ENCODE measurements at regions not wholly inside any gene's neighbourhood (a gene's known extent, or its start where the extent isn't known, plus 50 kb on each side); places are given as distances from the start of the nearest gene placed in this dataset.

- no peak for DNase-seq
Measured at GRCh38 chr12:124225730-124226129, 69.2 kb upstream of the RFLNA start.

DNA sequence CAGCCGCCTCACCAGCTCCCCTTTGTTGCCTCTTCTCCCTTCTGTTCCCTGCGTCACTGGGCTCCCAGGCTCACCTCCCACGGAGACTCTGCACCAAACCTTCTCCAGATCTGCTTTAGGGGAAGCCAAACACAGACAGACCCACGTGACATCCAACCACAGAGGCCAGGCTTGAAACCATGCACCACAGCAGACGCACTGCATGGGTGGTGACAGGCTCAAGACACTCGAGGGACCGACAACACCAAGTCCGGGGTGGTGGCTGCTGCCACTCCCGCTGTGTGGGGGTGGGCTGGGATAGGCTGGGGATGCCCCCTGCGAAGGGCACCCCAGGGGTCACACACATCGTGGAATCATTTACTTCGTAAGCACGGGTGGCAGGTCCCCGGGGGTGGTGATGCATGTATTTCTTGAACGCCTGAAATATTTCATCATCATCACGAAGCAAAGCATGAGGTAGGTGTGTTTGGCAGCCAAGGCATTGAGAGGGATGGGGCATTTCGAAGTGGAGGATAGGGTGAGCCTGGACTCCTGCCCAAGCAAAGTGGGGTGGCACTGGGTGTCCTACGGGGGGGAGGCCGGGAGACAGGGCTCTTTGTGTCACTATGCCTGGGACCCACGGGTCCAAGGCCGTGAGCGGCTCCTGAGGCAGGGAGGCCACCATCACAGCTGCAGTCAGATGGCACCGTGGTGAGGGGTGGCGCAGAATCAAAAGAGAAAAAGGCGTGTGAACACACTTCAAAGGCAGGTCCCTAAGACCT, 66.8 kb upstream of the RFLNA start:
- no peak for DNase-seq

GRCh38 chr12:124229520-124229919, 65.4 kb upstream of the RFLNA start:
- no peak for DNase-seq

DNA sequence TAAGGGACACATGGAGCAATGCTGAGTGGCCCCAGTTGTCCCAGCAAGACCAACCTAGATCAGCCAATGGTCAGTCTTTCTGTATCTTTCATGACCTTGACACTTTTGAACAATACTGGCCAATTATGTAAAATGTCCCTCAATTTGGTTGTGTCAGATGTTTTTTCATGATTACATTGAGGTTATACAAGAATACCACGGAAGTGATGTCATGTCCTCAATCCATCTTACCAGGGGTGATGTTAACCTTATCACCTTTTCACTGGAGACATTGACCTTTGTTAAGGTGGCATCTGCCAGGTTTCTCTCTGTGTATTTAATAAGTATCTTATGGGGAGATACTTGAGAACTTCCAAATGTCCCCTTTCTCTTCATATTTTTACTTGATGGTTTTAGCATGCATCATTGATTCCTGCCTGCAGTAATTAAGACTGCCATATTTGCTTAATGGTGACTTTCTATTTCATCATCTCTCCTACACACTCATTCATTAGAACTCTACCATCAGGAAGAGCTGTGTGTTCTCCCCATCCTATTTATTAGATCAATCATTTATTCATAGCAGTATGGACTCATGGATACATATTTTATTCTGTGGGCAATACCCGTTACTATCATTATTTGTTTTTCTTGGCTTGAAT, 64.7 kb upstream of the RFLNA start:
- no peak for DNase-seq

DNA sequence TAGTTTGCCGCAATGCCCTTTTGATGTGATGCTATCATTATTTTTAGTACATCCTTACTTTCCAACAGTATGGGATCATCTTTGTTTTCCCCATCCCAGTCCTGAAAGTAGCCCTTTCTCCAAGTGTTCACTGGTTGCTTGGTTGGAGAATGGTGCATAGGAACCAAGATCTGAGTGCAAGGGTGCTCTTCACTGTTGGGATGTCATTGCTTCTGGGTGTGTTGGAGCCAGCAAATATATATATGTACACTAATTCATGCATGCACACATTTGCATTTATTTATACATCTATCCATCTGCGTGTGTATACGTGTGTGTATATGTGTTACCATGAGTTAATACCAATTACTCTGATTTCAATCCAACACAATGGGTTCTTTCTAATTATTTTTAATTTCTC, 64.1 kb upstream of the RFLNA start:
- DNase-seq: no peak

- no peak for DNase-seq
Measured at GRCh38 chr12:124231980-124232653, 62.8 kb upstream of the RFLNA start.

DNA sequence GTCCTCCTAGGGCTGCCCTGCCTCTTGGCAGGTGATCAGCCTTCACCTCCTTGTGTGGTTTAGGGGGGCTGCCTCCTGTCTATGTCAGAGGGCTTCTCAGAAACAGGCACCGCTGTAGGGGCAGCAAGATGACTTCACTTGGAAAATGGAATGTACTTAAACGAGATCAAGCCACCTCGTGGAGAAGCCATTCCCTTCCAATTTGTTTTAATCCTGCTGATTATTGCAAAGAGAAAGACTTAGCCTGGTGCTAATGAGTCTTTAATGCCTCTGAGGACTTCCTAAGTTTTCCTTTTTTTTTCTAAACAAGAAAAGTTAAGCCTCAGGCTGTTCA, 62.3 kb upstream of the RFLNA start:
- no peak for DNase-seq

GRCh38 chr12:124233041-124233796, 61.7 kb upstream of the RFLNA start:
- no peak for DNase-seq

DNA sequence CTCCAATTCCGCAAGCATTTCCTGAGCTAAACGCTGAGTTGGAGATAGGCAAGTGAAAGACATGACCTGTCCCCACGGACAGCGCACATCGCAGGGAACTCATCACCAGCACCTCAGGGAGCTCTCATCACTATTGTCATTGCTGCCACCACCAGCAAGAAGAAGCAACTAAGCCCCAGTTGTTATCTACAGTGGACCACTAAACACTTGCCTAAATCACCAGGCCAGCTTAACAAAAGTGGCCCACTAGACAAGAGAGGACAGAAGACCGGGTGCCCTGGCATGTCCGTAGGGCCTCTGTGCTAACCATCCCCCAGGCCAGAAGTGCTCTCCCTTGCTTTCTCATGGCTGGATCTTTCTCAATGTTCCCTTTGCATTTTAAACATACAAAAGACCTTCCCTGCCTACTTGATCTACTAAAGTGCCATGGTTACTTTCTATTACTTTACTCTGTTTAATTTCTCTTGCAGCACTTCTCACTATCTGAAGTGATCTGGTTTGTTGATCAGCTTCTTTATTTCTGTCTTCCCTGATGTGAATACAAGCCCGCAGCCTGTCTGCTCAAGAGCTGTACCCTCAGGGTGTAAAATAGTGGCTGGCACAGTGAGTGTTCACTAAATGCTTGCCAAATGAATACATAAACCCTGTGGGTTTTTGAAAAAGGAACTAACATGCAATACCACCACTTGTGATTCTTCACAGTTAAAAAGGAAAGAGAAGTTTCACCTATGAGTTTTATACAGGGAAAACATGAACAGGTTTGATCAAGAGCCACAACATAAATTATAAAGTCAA, 60.9 kb upstream of the RFLNA start:
- no peak for DNase-seq

GRCh38 chr12:124236625-124237031, 58.3 kb upstream of the RFLNA start:
- DNase-seq: no peak

- no peak for DNase-seq
Measured at GRCh38 chr12:124238886-124239285, 56.0 kb upstream of the RFLNA start.

DNA sequence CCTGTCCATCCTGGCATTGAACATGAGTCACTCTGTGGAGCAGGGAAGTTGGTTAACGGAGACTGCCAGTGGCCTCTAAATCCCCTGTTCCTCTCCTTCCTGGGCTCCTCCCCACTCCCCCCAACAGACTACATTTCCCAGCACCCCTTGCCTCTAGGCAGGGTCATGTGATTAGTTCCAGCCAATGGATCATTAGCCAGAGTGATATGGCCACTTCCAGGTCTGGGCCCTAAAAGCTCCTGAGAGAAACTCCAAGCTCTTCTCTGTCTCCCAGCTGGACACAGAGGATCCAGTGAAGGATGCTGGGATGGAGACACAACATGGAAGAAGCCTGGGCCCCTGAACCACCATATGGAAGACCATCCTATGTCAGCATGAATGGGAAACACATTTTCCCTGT, 54.4 kb upstream of the RFLNA start:
- no peak for DNase-seq

GRCh38 chr12:124241776-124242528, 52.9 kb upstream of the RFLNA start:
- no peak for DNase-seq

GRCh38 chr12:124242529-124243065, 52.3 kb upstream of the RFLNA start:
- DNase-seq: no peak

DNA sequence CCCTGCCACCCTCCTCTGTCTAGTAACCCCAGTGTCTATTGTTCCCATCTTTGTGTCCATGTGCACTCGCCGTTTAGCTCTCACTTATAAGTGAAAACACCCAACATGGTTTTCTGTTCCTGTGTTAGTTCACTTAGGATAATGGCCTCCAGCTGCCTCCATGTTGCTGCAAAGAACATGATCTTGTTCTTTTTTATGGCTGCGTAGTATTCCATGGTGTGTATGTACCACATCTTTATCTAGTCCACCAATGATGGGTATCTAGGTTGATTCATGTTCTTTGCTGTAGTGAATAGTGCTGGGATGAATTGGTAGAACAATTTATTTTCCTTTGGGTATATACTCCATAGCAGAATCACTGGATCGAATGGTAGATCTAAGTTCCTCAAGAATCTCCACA, 51.0 kb upstream of the RFLNA start:
- no peak for DNase-seq
